ENCODE measurements at regions not wholly inside any gene's neighbourhood (a gene's known extent, or its start where the extent isn't known, plus 50 kb on each side); places are given as distances from the start of the nearest gene placed in this dataset.

DNA sequence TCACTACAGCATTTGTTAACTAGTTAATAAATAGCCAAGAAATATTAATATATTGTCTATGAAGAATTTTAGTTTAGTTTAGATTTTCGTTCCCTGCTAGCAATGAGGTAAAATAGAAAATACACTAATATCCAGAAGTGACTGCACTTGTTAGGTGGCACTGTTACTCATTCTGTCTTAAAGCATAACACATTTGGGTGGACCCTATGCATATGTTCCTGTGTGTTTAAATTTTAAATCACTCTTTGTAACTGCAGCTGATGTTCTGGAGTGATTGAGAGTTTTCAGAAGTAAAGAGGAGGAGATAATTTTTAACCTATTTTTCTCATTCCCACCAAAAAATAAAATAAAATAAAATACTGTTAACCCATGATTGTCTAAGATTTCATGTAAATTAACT is 73.9 kb upstream of the SOX4 start:
- no peaks in the 10 kb centered on the region for H3K27me3 ChIP-seq
- H3K27ac ChIP-seq = no peak overlapping the region
- TF ChIP-seq POLR2A (IDR thresholded peaks at IDR 0.05) = no peak
- TF ChIP-seq, protein P1, sequence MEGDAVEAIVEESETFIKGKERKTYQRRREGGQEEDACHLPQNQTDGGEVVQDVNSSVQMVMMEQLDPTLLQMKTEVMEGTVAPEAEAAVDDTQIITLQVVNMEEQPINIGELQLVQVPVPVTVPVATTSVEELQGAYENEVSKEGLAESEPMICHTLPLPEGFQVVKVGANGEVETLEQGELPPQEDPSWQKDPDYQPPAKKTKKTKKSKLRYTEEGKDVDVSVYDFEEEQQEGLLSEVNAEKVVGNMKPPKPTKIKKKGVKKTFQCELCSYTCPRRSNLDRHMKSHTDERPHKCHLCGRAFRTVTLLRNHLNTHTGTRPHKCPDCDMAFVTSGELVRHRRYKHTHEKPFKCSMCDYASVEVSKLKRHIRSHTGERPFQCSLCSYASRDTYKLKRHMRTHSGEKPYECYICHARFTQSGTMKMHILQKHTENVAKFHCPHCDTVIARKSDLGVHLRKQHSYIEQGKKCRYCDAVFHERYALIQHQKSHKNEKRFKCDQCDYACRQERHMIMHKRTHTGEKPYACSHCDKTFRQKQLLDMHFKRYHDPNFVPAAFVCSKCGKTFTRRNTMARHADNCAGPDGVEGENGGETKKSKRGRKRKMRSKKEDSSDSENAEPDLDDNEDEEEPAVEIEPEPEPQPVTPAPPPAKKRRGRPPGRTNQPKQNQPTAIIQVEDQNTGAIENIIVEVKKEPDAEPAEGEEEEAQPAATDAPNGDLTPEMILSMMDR (IDR thresholded peaks at IDR 0.05) = no peak
- no peak for ATAC-seq
- H3K36me3 ChIP-seq = no peaks in the 10 kb centered on the region
- no peaks in the 10 kb centered on the region for H3K4me1 ChIP-seq
- no peak for DNase-seq
- no peak overlapping the region for H3K4me3 ChIP-seq
- WGBS (ENCODE audit: insufficient coverage, low coverage, low lambda C conversion rate, missing lambda C conversion rate) = 80% methylated on average over 1 of the region's 1 CpG
- intact Hi-C loops (cut with DNase I) = no loop called here
- no peaks in the 10 kb centered on the region for H3K9me3 ChIP-seq

- TF ChIP-seq, protein P1 (IDR thresholded peaks at IDR 0.05) = no peak
- TF ChIP-seq POLR2A (IDR thresholded peaks at IDR 0.05) = no peak
- DNase-seq = no peak
- ATAC-seq = no peak
- intact Hi-C loops (cut with DNase I) = no loop called here
- Histone ChIP-seq H3K4me1 (no peaks in the 10 kb centered on the region), H3K36me3 (no peaks in the 10 kb centered on the region), H3K9me3 (no peaks in the 10 kb centered on the region), H3K4me3 (no peak overlapping the region), H3K27ac (no peak overlapping the region), H3K27me3 (no peaks in the 10 kb centered on the region)
- 52% methylated on average over 3 of the region's 4 CpGs for WGBS (ENCODE audit: insufficient coverage, low coverage, low lambda C conversion rate, missing lambda C conversion rate)
Measured at GRCh38 chr6:21521276-21521675, 72.3 kb upstream of the SOX4 start.

GRCh38 chr6:21522143-21522747 is 71.3 kb upstream of the SOX4 start:
- 78% methylated on average over 13 of the region's 14 CpGs for WGBS (ENCODE audit: insufficient coverage, low coverage, low lambda C conversion rate, missing lambda C conversion rate)
- no peak for DNase-seq
- no peaks in the 10 kb centered on the region for H3K36me3 ChIP-seq
- no peak for ATAC-seq
- intact Hi-C loops (cut with DNase I) = no loop called here
- no peaks in the 10 kb centered on the region for H3K4me1 ChIP-seq
- H3K9me3 ChIP-seq = no peaks in the 10 kb centered on the region
- no peak overlapping the region for H3K4me3 ChIP-seq
- H3K27me3 ChIP-seq = no peaks in the 10 kb centered on the region
- no peak overlapping the region for H3K27ac ChIP-seq
- TF ChIP-seq POLR2A (IDR thresholded peaks at IDR 0.05) = no peak
- TF ChIP-seq, protein P1 (IDR thresholded peaks at IDR 0.05) = no peak

GRCh38 chr6:21522797-21523456 is 70.6 kb upstream of the SOX4 start:
- WGBS (ENCODE audit: insufficient coverage, low coverage, low lambda C conversion rate, missing lambda C conversion rate) = 68% methylated on average over 16 of the region's 21 CpGs
- no peak overlapping the region for H3K27ac ChIP-seq
- intact Hi-C loops (cut with DNase I) = no loop called here
- DNase-seq (no peak), ATAC-seq (no peak)
- H3K27me3 ChIP-seq = no peaks in the 10 kb centered on the region
- no peaks in the 10 kb centered on the region for H3K36me3 ChIP-seq
- H3K9me3 ChIP-seq = no peaks in the 10 kb centered on the region
- H3K4me3 ChIP-seq = no peak overlapping the region
- H3K4me1 ChIP-seq = no peaks in the 10 kb centered on the region
- TF ChIP-seq, protein P1 (IDR thresholded peaks at IDR 0.05) = no peak
- no peak for TF ChIP-seq POLR2A (IDR thresholded peaks at IDR 0.05)
